Gastroesophageal sphincter (tissue), 3 donors: ENCODE measurements at regions not wholly inside any gene's neighbourhood (a gene's known extent, or its start where the extent isn't known, plus 50 kb on each side); places are given as distances from the start of the nearest gene placed in this dataset.

Experiments used
- EP300 ChIP-seq: sonication (generic); formaldehyde crosslinking; IDR thresholded peaks from one replicate; pipeline ENCODE4 v1.6.1; 2017; ENCODE audit warnings: antibody characterized with exemption, mild to moderate bottlenecking
- POLR2A ChIP-seq, 2 donors: fragments of 450-650 bp; IDR thresholded peaks; one replicate each; pipeline ENCODE4 v1.6.1; 2017; ENCODE audit warnings: antibody characterized with exemption in 2 of 2, mild to moderate bottlenecking in 2 of 2, moderate library complexity in 1 of 2
- POLR2AphosphoS5 ChIP-seq: sonication (generic); formaldehyde crosslinking; IDR thresholded peaks from one replicate; pipeline ENCODE4 v1.6.1; 2017; ENCODE audit warnings: antibody characterized with exemption
- TF ChIP-seq, protein P1 (sequence below), 4 experiments: fragments of 200-600 bp in 2 of 4; fragments of 450-650 bp in 2 of 4; sonication (generic) in 1 of 4; IDR thresholded peaks; one replicate each; pipeline ENCODE4 v1.5.1; 2017 to 2019; ENCODE audit warnings: antibody characterized with exemption in 4 of 4, mild to moderate bottlenecking in 2 of 4, moderate library complexity in 2 of 4

DNA sequence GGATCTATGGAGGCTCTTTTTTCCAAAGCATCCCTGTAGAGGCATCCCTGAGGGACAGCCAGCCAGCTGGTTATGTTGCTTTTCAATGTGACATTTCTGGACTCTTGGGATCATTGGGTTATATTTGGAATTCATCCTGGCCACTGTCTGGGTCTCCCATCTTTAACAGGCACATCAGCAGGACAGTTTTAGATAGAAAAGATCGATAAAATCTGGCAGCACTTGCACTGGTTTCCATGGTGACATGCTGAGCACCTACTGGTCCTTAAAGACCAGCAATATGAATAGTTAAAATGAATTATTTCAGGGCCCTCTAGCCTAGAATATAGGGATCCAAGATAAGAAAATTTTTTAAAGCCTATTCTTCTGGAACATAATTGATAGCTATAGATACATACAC is 151.6 kb downstream of the KDR start:
- TF ChIP-seq, protein P1, sequence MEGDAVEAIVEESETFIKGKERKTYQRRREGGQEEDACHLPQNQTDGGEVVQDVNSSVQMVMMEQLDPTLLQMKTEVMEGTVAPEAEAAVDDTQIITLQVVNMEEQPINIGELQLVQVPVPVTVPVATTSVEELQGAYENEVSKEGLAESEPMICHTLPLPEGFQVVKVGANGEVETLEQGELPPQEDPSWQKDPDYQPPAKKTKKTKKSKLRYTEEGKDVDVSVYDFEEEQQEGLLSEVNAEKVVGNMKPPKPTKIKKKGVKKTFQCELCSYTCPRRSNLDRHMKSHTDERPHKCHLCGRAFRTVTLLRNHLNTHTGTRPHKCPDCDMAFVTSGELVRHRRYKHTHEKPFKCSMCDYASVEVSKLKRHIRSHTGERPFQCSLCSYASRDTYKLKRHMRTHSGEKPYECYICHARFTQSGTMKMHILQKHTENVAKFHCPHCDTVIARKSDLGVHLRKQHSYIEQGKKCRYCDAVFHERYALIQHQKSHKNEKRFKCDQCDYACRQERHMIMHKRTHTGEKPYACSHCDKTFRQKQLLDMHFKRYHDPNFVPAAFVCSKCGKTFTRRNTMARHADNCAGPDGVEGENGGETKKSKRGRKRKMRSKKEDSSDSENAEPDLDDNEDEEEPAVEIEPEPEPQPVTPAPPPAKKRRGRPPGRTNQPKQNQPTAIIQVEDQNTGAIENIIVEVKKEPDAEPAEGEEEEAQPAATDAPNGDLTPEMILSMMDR (IDR thresholded peaks at IDR 0.05): no peak
- TF ChIP-seq EP300 (no peak), POLR2A (IDR thresholded peaks at IDR 0.05) (no peak), POLR2AphosphoS5 (no peak)
